ENCODE measurements at regions not wholly inside any gene's neighbourhood (a gene's known extent, or its start where the extent isn't known, plus 50 kb on each side); places are given as distances from the start of the nearest gene placed in this dataset.

DNA sequence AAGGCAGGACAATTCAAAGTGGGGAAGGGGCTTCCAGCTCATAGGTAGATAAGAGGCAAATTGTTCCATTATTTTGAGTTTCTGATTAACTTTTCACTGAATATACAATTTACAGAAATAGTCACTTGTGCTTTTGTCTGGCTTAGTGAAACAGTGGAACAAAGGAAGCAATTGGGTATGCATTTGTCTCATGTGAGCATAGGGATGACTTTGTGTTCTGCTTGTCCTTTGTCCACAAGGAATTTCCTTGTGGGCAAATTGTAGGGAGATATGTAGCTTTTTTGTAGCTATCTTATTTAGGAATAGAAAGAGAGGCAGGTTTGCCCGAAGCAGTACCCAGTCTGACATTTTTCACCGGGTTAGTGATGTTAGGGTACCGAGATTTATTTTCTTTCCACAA is 1224.8 kb downstream of the SLITRK1 start:
- no peak for DNase-seq
- Histone ChIP-seq H3K36me3 (replicated peaks in 1 of 2) (no peaks in the 10 kb centered on the region), H3K27me3 (no peaks in the 10 kb centered on the region), H3K9me3 (replicated peaks in 1 of 3) (no peaks in the 10 kb centered on the region), H3K4me1 (replicated peaks in 1 of 2) (no peaks in the 10 kb centered on the region), H3K4me3 (no peak overlapping the region), H3K27ac (no peak overlapping the region)
- TF ChIP-seq POLR2A (IDR thresholded peaks at IDR 0.05), result no peak
- TF ChIP-seq CTCF (IDR thresholded peaks at IDR 0.05), result no peak
- intact Hi-C loops (cut with DNase I), result no loop called here
- WGBS, 4 donors, result 88 to 95% (median 91%) methylated on average over 3 of the region's 3 CpGs

GRCh38 chr13:82654861-82655855 is 1227.1 kb downstream of the SLITRK1 start:
- no peaks in the 10 kb centered on the region for H3K27me3 ChIP-seq
- no peaks in the 10 kb centered on the region for H3K9me3 ChIP-seq (replicated peaks in 1 of 3)
- TF ChIP-seq CTCF (IDR thresholded peaks at IDR 0.05) (no peak), POLR2A (IDR thresholded peaks at IDR 0.05) (no peak)
- no peaks in the 10 kb centered on the region for H3K4me1 ChIP-seq (replicated peaks in 1 of 2)
- intact Hi-C loops (cut with DNase I), result no loop called here
- 75 to 80% (median 77%) methylated on average over 16 of the region's 16 CpGs for WGBS, 4 donors
- no peak overlapping the region for H3K27ac ChIP-seq
- H3K4me3 ChIP-seq, result no peak overlapping the region
- DNase-seq, result peak; percentile 22 to 73 (median 40)
- H3K36me3 ChIP-seq (replicated peaks in 1 of 2), result no peaks in the 10 kb centered on the region

- Histone ChIP-seq H3K9me3 (replicated peaks in 1 of 3) (no peaks in the 10 kb centered on the region), H3K36me3 (replicated peaks in 1 of 2) (no peaks in the 10 kb centered on the region), H3K27ac (no peak overlapping the region), H3K4me3 (no peak overlapping the region), H3K27me3 (no peaks in the 10 kb centered on the region), H3K4me1 (replicated peaks in 1 of 2) (no peaks in the 10 kb centered on the region)
- no peak for TF ChIP-seq POLR2A (IDR thresholded peaks at IDR 0.05)
- TF ChIP-seq CTCF (IDR thresholded peaks at IDR 0.05), result no peak
- intact Hi-C loops (cut with DNase I), result no loop called here
- DNase-seq, result no peak
- WGBS, 4 donors, result 65 to 79% (median 70%) methylated on average over 1 of the region's 1 CpG
These were observed 1228.1 kb downstream of the SLITRK1 start for GRCh38 chr13:82654143-82654542.

- intact Hi-C loops (cut with DNase I), result no loop called here
- Histone ChIP-seq H3K27me3 (no peaks in the 10 kb centered on the region), H3K27ac (no peak overlapping the region), H3K4me3 (no peak overlapping the region), H3K9me3 (replicated peaks in 1 of 3) (no peaks in the 10 kb centered on the region), H3K36me3 (replicated peaks in 1 of 2) (no peaks in the 10 kb centered on the region), H3K4me1 (replicated peaks in 1 of 2) (no peaks in the 10 kb centered on the region)
- WGBS, 4 donors, result 58 to 100% (median 88%) methylated on average over 1 of the region's 1 CpG; no CpG with 5 or more reads in 1 of the 4 donors
- TF ChIP-seq CTCF (IDR thresholded peaks at IDR 0.05) (no peak), POLR2A (IDR thresholded peaks at IDR 0.05) (no peak)
- DNase-seq, result no peak
These were observed 1234.7 kb downstream of the SLITRK1 start for GRCh38 chr13:82647540-82647939.
